Osteocyte (in vitro differentiated cells): ENCODE measurements at regions not wholly inside any gene's neighbourhood (a gene's known extent, or its start where the extent isn't known, plus 50 kb on each side); places are given as distances from the start of the nearest gene placed in this dataset.

ENCODE experiments used
- DNase-seq: peaks from one replicate; pipeline ENCODE4 v3.0.0; 2021; ENCODE audit warnings: mixed read lengths; ENCODE audit not compliant: unreplicated experiment; ENCODE audit errors: extremely low spot score
- H3K27ac Mint-ChIP-seq: one replicate; pipeline ENCODE4 v1.8.0; 2021; ENCODE audit warnings: mild to moderate bottlenecking, mixed read lengths; ENCODE audit not compliant: unreplicated experiment
- H3K27me3 Mint-ChIP-seq: one replicate; pipeline ENCODE4 v1.8.0; 2021; ENCODE audit warnings: mixed read lengths; ENCODE audit not compliant: unreplicated experiment
- H3K36me3 Mint-ChIP-seq: one replicate; pipeline ENCODE4 v1.8.0; 2021; ENCODE audit warnings: mixed read lengths; ENCODE audit not compliant: unreplicated experiment
- H3K4me1 Mint-ChIP-seq: one replicate; pipeline ENCODE4 v1.8.0; 2021; ENCODE audit warnings: mixed read lengths; ENCODE audit not compliant: unreplicated experiment
- H3K4me3 Mint-ChIP-seq: one replicate; pipeline ENCODE4 v1.8.0; 2021; ENCODE audit warnings: mild to moderate bottlenecking, moderate library complexity, mixed read lengths; ENCODE audit not compliant: unreplicated experiment
- H3K9me3 Mint-ChIP-seq: one replicate; pipeline ENCODE4 v1.8.0; 2021; ENCODE audit warnings: mixed read lengths; ENCODE audit not compliant: unreplicated experiment
- TF ChIP-seq, protein P1 (sequence below): fragments of 200-600 bp; sonication (generic); IDR thresholded peaks from 2 replicates; pipeline ENCODE4 v1.5.0; 2021; ENCODE audit warnings: antibody characterized with exemption, mild to moderate bottlenecking, moderate library complexity

DNA sequence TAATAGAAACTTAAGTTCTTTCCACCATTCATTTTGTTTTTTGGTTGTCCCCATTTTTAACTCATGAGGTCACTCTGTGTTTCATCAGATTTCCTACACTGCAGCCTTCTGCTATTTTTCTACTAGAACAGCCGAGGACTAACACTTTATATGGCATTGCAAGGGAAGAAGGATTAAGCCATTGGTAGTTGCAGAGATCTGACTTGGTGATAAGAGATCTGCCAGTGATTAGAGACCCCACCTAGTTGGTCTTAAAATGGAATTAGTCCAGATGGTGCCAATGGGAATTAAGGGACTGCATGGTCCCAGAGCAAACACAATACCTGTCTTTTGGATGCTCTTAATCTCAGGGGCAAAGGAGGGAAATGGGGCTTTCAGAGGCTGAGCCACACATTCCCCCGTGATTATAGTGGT is 125.5 kb upstream of the TMEM170B start:
- Mint-ChIP-seq H3K4me1 (peaks cover 7% of the 10 kb centered on the region), H3K9me3 (no peaks in the 10 kb centered on the region), H3K4me3 (no peak overlapping the region), H3K27ac (peak overlapping the region; percentile 71), H3K27me3 (no peaks in the 10 kb centered on the region), H3K36me3 (no peaks in the 10 kb centered on the region)
- no peak for DNase-seq
- TF ChIP-seq, protein P1, sequence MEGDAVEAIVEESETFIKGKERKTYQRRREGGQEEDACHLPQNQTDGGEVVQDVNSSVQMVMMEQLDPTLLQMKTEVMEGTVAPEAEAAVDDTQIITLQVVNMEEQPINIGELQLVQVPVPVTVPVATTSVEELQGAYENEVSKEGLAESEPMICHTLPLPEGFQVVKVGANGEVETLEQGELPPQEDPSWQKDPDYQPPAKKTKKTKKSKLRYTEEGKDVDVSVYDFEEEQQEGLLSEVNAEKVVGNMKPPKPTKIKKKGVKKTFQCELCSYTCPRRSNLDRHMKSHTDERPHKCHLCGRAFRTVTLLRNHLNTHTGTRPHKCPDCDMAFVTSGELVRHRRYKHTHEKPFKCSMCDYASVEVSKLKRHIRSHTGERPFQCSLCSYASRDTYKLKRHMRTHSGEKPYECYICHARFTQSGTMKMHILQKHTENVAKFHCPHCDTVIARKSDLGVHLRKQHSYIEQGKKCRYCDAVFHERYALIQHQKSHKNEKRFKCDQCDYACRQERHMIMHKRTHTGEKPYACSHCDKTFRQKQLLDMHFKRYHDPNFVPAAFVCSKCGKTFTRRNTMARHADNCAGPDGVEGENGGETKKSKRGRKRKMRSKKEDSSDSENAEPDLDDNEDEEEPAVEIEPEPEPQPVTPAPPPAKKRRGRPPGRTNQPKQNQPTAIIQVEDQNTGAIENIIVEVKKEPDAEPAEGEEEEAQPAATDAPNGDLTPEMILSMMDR: no peak

DNA sequence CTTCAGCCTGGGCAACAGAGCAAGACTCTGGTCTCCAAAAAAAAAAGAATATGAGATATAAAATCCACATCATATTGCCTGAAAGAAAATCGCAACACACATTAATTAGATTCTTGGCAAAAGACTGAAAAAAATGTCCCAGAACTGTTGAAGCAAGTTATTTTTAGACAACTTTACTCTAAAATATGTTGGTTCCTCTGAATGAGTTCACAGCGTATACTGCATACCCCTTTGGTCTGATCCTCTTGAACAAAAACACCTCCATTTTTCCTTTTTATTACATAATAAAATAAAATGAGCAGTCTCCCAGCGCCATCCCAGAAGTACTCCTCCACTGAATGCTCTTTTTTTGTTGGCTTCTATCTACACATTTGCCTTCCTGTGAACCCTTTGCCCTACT is 126.0 kb upstream of the TMEM170B start:
- DNase-seq: no peak
- Mint-ChIP-seq H3K4me3 (no peak overlapping the region), H3K36me3 (no peaks in the 10 kb centered on the region), H3K4me1 (peaks cover 7% of the 10 kb centered on the region), H3K9me3 (no peaks in the 10 kb centered on the region), H3K27ac (peak overlapping the region; percentile 71), H3K27me3 (no peaks in the 10 kb centered on the region)
- TF ChIP-seq, protein P1: no peak

DNA sequence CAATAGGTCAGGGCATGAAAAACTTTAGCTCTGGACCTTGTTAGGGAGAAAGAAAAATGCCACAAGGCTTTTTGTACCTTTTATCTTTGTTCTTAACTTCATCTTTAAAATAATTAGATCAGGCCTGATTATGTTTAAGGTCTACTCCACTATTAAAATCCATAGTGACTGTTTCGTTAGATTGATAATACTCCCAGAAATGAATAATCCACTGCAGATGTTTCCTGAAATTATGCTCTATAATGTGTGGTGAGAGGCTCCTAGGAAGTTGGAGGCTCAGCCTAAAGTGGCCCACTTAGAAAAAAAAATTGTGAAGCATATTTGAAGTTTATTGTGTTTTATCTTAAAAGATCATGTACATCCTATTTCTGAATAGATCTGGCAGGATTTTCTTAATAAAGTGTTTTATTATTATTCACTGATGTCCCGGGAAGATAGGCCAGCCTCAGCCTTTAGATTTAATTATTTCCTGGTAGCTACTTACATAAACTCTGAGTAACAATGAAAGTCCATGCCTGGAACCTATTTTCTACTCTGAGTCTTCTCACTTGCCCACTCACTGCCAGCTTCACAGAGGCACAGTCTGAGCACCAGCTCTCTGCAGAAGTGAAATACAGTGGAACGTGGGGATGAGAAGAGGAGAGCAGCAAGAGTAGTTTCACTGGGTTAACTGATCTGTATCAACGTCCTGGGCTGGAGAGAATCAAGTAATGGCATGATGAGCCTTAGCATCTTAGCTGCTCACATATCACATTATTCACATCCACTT is 126.8 kb upstream of the TMEM170B start:
- Mint-ChIP-seq H3K9me3 (no peaks in the 10 kb centered on the region), H3K27me3 (no peaks in the 10 kb centered on the region), H3K36me3 (no peaks in the 10 kb centered on the region), H3K27ac (no peak overlapping the region), H3K4me3 (no peak overlapping the region), H3K4me1 (peaks cover 10% of the 10 kb centered on the region)
- TF ChIP-seq, protein P1: no peak
- no peak for DNase-seq

DNA sequence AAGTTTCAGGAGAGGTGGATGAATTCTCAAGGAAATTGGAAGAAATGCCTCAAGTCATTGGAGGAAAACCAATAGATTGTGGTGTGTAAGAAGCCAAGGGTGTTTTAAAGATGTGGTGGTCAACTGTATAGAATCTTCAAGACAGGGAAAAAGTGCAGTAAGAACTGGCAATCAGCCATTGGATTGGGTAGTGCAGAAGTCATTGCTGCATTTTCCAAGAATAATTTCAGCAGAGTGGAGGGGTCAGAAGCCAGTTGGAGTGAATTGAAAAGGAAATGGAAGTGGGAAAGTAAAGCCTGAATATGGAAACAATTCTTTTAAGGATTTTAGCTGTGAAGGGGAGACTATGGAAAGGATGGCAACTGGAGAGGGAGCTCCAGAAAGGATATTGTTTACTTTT is 128.2 kb upstream of the TMEM170B start:
- no peaks in the 10 kb centered on the region for H3K9me3 Mint-ChIP-seq
- no peaks in the 10 kb centered on the region for H3K27me3 Mint-ChIP-seq
- no peaks in the 10 kb centered on the region for H3K36me3 Mint-ChIP-seq
- no peak overlapping the region for H3K27ac Mint-ChIP-seq
- no peak overlapping the region for H3K4me3 Mint-ChIP-seq
- no peak for DNase-seq
- H3K4me1 Mint-ChIP-seq: peaks cover 19% of the 10 kb centered on the region
- TF ChIP-seq, protein P1: no peak

DNA sequence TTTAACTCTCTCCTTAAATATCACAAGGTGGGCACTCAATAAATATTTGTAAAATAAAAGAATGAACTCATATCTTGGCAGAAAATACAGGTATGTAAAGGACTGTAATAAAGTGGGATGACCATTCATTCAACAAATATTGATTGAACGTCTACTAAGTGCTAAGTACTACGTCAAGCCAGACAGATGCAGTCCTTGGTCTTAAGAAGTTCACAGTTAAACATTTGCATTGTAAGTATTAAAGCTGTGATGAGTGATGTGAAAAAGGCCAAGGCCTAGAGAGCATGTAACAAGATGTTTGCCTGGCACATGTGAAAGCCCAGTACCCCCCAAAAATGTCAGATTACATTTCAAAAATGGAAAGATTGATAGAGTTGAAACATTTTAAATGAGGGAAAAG is 130.1 kb upstream of the TMEM170B start:
- Mint-ChIP-seq H3K4me3 (no peak overlapping the region), H3K9me3 (no peaks in the 10 kb centered on the region), H3K36me3 (no peaks in the 10 kb centered on the region), H3K27ac (no peak overlapping the region), H3K4me1 (peaks cover 23% of the 10 kb centered on the region), H3K27me3 (no peaks in the 10 kb centered on the region)
- TF ChIP-seq, protein P1: no peak
- DNase-seq: no peak
